Esophagus mucosa (tissue), 1 donor: ENCODE measurements at regions not wholly inside any gene's neighbourhood (a gene's known extent, or its start where the extent isn't known, plus 50 kb on each side); places are given as distances from the start of the nearest gene placed in this dataset.
A peak's percentile ranks its signal among the peaks of the same experiment; 100 is the strongest.

Experiments used
- ATAC-seq: fragments of 200-7000 bp; cut with Tn5 transposase; one replicate; pipeline ENCODE4 v1.9.1; 2020
- donor health status: DM: yes; HTN: yes; CAD: no.

- no peak for ATAC-seq
Measured at GRCh38 chr12:87930033-87930432, 99.2 kb downstream of the C12orf50 start.

GRCh38 chr12:87929346-87929745 lies 99.9 kb downstream of the C12orf50 start:
- no peak for ATAC-seq

- ATAC-seq, result no peak
Measured at GRCh38 chr12:87928031-87928430, 101.2 kb downstream of the C12orf50 start.

GRCh38 chr12:87925021-87925420 lies 104.2 kb downstream of the C12orf50 start:
- ATAC-seq, result no peak

- ATAC-seq, result no peak
Measured at GRCh38 chr12:87924149-87924548, 105.1 kb downstream of the C12orf50 start.

DNA sequence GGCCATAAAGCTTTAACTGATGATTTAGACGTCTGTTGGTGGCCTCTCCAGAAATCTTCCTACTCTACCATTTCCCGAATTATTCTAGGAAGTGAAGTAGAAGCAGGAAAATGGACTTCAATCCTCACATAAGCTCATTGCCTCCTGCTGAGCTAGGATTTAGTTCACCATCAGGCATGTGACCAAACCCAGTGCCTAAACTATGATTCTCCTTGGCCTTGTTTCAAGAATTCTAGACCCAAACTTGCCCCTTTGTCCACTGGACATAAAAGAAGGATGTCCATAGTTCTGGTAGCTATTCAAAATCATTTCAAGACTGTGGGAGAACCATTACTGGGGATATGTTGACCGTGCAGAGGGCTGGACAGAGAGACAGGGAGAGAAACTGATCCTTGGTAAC lies 105.8 kb downstream of the C12orf50 start:
- ATAC-seq, result no peak

DNA sequence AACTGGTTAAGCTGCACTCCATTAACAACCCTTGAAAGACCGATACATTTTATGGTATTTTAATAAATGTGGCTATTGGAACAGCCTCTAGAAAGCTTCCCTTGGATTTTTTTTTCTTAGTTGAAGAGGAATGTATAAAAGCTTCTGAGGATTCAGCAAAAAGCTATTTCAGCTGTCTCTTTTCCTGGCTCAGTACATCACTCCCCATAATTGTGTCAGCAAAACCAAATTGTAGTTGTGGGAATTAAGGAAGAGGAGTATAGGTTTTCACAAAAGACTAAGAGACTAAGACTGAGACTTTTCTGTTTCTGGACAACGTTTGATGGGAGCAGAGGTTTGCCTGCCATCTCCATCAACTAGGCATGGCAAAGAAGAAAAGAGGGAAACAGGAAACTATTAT lies 106.5 kb downstream of the C12orf50 start:
- ATAC-seq, result no peak

DNA sequence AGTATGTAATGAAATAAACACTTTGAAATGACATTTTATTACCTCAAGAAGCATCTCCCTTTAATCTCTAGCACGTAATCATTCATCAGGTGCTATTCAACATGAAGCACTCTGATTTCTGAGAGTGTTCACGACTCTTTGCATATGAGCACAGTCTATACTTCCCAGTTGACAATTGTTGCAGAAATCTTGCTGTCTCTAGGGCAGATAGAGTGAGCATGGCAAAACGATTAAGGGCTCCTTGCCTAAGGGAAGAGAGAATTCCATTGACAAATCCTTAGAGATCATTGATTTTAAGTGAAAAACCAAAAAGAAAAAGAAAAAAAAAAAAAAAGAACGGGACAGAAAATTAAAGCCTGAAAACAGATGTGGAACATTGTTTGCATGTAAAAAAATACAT lies 107.6 kb downstream of the C12orf50 start:
- ATAC-seq, result no peak

DNA sequence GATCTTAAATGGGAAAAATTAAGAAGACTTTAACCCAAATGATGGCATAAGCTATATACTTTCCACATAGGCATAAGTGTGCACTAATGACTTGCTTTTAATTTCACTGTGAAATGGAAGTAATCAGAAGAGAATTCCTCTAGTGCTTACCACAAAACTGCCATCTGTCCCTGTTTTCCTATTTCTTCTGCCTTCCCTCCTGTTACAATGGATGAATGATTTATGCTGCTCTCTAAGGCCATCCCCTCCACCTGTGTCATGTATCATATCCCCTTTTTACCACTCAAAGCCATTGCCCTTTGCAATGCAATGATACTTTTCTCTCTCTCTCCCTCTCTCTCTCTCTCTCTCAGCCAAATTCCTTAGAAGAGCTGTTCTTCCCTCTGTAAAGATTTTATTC lies 109.1 kb downstream of the C12orf50 start:
- no peak for ATAC-seq

DNA sequence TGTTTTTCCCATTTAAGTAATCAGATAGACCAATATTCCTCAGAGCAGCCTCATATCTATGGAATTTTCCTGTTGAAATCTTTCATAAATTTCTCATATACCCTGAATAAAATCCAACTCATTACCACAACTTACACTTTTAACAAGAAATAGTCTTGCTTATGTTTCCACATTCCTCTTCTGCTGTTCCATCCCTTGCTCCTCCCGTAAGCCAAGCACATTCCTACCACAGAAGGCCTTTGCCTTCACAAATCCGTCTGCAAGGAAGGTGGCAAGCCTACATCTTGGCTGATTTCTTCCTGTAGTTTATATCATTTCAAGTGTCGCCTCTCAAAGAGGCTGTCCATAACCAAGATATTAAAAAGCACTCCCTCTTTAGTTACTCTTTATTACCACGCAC lies 127.7 kb downstream of the C12orf50 start:
- no peak for ATAC-seq

DNA sequence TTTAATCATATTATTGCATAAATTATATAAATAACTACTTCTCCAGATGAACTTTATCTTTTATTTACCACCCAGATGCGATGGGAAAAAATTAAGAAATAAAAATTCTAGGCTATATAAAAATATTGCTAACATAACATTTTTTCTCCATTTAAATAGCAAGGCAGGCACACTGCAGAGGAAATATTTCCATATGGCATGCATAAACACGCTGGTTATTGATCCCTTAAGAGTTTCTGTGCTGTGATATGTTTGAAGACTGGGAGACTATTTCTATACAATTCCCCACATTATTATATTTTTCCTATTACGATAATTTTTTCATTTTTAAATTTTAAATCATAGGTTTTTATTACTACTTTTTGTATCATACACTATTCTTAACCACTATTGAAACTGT lies 131.5 kb downstream of the C12orf50 start:
- ATAC-seq, result no peak

DNA sequence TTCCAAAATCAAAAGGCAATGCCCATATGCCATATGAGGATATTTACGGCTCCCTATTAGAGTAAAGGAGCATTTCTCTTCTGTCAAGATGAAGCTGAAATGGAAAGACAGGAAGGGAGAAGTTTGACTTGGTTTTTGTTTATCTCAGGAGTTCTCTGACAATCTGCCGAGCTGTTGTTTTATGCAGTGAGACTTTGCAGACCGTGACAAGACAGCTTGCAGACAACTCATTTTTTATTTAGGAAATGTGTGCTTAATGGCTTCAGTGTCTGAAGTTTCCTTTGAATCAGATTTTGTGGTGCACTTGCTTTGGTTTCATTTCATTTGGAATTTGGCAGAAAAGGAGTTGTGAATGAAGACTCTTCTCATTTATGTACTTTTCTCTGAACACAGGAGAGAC lies 145.4 kb downstream of the C12orf50 start:
- no peak for ATAC-seq

DNA sequence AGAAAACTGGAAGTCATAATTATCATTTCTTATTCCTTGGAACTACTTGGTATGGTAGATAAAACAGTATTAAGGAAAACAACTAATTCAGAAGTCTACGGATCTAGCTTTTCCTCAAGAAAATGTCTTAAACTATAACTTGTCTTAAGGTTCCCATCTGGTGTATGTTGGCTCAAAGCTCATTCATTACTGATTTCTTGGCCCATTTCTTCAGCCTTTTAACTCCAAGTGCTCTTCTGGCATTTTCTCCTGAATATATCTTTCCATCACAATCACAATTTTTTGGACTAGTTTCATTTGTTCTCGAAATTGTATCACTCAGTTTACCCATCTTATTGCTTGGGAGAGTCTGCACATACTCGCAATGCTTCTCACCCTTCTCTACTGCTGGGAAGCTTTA lies 150.1 kb downstream of the C12orf50 start:
- ATAC-seq, result no peak

- no peak for ATAC-seq
Measured at GRCh38 chr12:87870493-87871460, 158.4 kb downstream of the C12orf50 start.

GRCh38 chr12:87870061-87870460 lies 159.1 kb downstream of the C12orf50 start:
- ATAC-seq, result no peak

GRCh38 chr12:87866578-87867292 lies 162.5 kb downstream of the C12orf50 start:
- no peak for ATAC-seq

DNA sequence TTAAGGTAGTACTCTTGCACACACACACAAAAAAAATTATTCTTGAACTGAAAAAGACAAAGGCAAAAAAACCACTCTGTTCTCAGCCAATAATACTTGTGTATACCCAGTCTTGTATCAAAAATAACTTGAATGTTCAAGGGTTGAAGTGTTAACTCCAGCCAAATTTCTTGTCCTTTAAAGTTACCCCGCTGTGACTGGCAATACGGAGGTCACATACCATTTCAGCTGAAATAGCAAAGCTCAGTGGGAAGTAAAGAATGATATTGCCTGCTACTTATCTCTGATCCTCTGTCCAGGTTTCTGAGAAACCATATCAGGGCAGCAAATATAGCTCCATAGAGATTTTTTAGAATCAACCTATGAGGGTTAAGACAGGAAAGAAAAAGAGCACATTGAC lies 167.4 kb downstream of the C12orf50 start:
- no peak for ATAC-seq

DNA sequence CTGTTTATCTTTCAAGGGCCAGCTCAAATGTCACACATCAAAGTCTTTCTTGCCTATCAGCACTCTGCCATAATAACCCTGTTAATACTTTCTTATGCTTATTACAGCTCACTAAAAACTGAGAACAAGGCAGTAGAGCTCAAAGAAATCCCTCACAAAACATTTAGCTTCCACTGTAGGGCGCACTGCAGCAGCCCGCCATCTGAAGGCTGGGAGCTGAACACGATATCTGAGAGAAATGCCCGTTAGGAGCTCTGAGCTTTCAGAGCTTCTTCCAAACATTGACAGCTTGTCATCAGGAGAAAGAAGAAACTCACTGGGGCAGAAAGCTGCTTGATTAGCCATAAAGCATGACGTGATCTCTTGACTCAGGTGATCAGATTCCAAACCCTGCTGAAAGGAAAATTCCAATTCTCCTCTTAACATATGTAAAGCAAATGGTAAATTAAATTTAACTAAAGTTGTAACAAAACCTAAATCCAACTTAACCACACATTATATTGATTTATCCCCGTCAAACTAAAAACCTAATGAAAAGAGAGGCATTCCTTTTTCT lies 175.7 kb downstream of the C12orf50 start:
- ATAC-seq, result no peak

DNA sequence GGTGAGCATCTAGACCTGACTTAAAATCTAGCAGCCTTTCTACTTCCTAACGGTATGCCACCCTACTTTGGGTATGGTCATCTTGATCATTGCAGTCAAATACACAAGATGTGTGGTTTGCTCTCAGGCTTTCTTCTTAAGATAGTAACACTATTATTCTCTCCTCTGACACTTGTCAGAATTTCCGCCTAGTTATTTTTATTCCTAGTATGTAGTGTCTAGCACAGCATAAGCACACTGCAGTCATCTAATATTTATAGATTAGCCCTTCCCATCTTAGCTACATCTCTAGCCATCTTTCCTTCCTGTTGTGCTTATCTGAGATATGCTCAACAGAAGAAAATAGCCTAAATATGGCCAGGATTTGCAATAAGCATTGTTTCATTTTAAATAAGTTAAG lies 180.1 kb downstream of the C12orf50 start:
- ATAC-seq, result no peak

DNA sequence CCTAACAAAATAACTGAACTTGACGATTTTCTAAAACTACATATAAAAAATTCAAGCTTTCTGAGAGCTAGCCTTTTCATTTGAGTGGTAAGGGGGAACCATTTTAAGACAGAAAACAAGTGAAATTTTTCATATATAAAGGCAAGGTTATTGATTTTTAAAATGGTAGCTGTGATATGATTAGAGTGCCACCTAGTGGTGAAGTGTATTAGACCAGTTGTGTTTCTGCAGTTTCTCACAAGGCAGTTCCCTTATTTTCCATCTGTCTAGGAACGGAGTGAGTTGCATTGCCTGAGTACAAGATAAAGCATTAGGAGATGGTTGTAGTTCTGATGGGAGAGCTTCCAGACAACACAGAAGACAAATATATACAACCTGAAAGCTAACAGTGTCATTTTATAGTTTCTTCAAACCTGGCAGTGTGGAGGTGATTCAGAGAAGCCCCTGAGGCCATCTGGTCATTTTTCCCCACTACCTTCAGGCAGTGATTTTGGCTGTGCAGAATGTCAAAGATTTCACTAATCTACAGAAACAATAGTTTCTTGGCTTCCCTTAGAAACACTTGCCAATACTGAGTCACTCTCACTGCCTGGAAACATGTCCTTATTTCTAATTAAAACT lies 180.8 kb downstream of the C12orf50 start:
- peak; percentile 32 for ATAC-seq

- ATAC-seq, result no peak
Measured at GRCh38 chr12:87847147-87847546, 182.1 kb downstream of the C12orf50 start.

DNA sequence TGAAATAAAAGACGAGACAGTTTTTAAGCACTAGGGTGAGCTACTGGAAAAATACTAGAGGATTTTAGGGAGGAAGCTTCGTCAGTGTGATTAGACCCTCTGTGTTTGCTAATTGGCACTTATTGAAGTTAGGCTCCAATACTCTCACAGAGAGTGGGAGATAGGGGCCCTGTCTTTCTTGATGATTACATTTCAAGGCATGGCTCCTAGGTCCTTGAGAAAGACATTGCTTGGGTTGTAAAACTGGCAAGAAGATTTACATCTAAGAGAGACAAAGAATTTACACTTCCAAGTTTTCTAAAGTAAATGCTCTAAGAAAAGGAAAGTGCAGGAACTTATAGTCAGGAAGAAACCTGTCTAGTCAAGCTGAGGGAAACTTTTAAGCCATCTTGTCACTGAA lies 183.2 kb downstream of the C12orf50 start:
- no peak for ATAC-seq

GRCh38 chr12:87841935-87842334 lies 187.3 kb downstream of the C12orf50 start:
- no peak for ATAC-seq
